ENCODE measurements at regions not wholly inside any gene's neighbourhood (a gene's known extent, or its start where the extent isn't known, plus 50 kb on each side); places are given as distances from the start of the nearest gene placed in this dataset.

GRCh38 chr14:105853089-105853906 is 326.9 kb downstream of the TMEM121 start:
- no peak overlapping the region for H4K91ac ChIP-seq (replicated peaks; ENCODE audit: insufficient read length, low read length)
- H2AK5ac ChIP-seq (ENCODE audit: low read depth, low read length) = no peak overlapping the region
- no peak overlapping the region for H2BK12ac ChIP-seq (ENCODE audit: low read depth, low read length)
- no peak for FAIRE-seq
- no peak overlapping the region for H2BK20ac ChIP-seq (ENCODE audit: low read length)
- peaks cover 0 to 6% (median 0%) of the 10 kb centered on the region in 4 experiments; a peak in 2 of 8 replicates for H3K36me3 ChIP-seq (ENCODE audit: control insufficient read depth in 2 of 4, insufficient read depth in 4 of 4, low read length in 3 of 4)
- H2BK5ac ChIP-seq (ENCODE audit: low read depth, low read length) = no peak overlapping the region
- H3K18ac ChIP-seq (ENCODE audit: extremely low read depth, low read length) = no peak overlapping the region
- no peak for DNase-seq (ENCODE audit: low read depth in 1 of 2, low spot score in 2 of 2)
- H3K27me3 ChIP-seq (replicated peaks in 1 of 4; ENCODE audit: control insufficient read depth in 3 of 4, extremely low read depth in 1 of 4, insufficient read depth in 3 of 4, low read length in 3 of 4) = no peaks in the 10 kb centered on the region; a peak in 2 of 7 replicates
- no peak overlapping the region for H3K4me3 ChIP-seq (ENCODE audit: extremely low read depth in 1 of 4, insufficient read depth in 2 of 4, low read depth in 3 of 4, low read length in 4 of 4)
- H2BK120ac ChIP-seq (replicated peaks; ENCODE audit: low read depth, low read length) = no peak overlapping the region
- H4K20me1 ChIP-seq (replicated peaks in 1 of 2; ENCODE audit: control insufficient read depth in 1 of 2, insufficient read depth in 2 of 2, low read length in 2 of 2) = peaks cover 0 to 2% of the 10 kb centered on the region in 2 experiments
- H3K23me2 ChIP-seq (ENCODE audit: low read depth, low read length) = no peaks in the 10 kb centered on the region
- no peak overlapping the region for H3K27ac ChIP-seq (ENCODE audit: low read depth, low read length)
- H3K79me1 ChIP-seq (ENCODE audit: low read depth, low read length) = no peaks in the 10 kb centered on the region
- no peak overlapping the region; a peak in 1 of 7 replicates for H3K9ac ChIP-seq (replicated peaks in 1 of 4; ENCODE audit: extremely low read depth in 1 of 4, low read depth in 3 of 4, low read length in 3 of 4)
- POLR2A ChIA-PET (ENCODE audit: partially characterized antibody) = no interaction called here
- no peak overlapping the region for H4K8ac ChIP-seq (ENCODE audit: extremely low read depth, insufficient read depth, low read length)
- H3K79me2 ChIP-seq (ENCODE audit: control insufficient read depth in 1 of 2, insufficient read depth in 2 of 2, low read length in 2 of 2) = no peaks in the 10 kb centered on the region
- no peak overlapping the region for H4K5ac ChIP-seq (ENCODE audit: insufficient read length, low read depth, low read length)
- H3K4me2 ChIP-seq (ENCODE audit: insufficient read depth in 1 of 2, low read depth in 2 of 2, low read length in 2 of 2) = no peak overlapping the region
- no peak overlapping the region for H2AFZ ChIP-seq (ENCODE audit: low read length)
- H2BK15ac ChIP-seq (ENCODE audit: low read length) = no peak overlapping the region
- no peak overlapping the region for H3K23ac ChIP-seq (ENCODE audit: insufficient read length)
- 90% methylated on average over 16 of the region's 16 CpGs; no CpG with 5 or more reads in 1 of the 2 experiments for WGBS, 2 experiments (ENCODE audit: extremely low coverage in 1 of 2, insufficient coverage in 1 of 2, insufficient read length in 1 of 2, insufficient replicate concordance in 2 of 2, low coverage in 1 of 2, low lambda C conversion rate in 2 of 2, missing lambda C conversion rate in 1 of 2)
- peaks cover 71 to 95% of the 10 kb centered on the region in 2 experiments for H3K9me3 ChIP-seq (ENCODE audit: insufficient read depth in 2 of 2, low read depth in 1 of 2, low read length in 1 of 2)
- H3K4ac ChIP-seq (replicated peaks; ENCODE audit: insufficient read length, low read depth, low read length) = no peak overlapping the region
- no peak overlapping the region for H3K14ac ChIP-seq (ENCODE audit: insufficient read length)
- H3K56ac ChIP-seq (replicated peaks; ENCODE audit: insufficient read length, low read depth, low read length) = no peak overlapping the region
- no peaks in the 10 kb centered on the region for H3K4me1 ChIP-seq (replicated peaks in 1 of 4; ENCODE audit: control insufficient read depth in 3 of 4, insufficient read depth in 4 of 4, low read length in 3 of 4)
- CTCF ChIA-PET (ENCODE audit: partially characterized antibody) = no interaction called here
- TF ChIP-seq SRF (IDR thresholded peaks at IDR 0.05; ENCODE audit: low read depth, low read length) (no peak), TAF7 (optimal IDR thresholded peaks at IDR 0.05; ENCODE audit: borderline replicate concordance, low read depth, low read length) (no peak), HDAC2 (IDR thresholded peaks at IDR 0.05; ENCODE audit: borderline replicate concordance in 1 of 2, low read depth in 2 of 2, low read length in 2 of 2) (no peak), PHF8 (conservative IDR thresholded peaks at IDR 0.05; ENCODE audit: low read depth, low read length) (no peak), JUN (IDR thresholded peaks at IDR 0.05; ENCODE audit: low read depth, low read length) (no peak), EGR1 (IDR thresholded peaks at IDR 0.05; ENCODE audit: borderline replicate concordance, low read depth, low read length) (no peak), NANOG (IDR thresholded peaks at IDR 0.05; ENCODE audit: insufficient read depth, low read depth, low read length, poor library complexity, severe bottlenecking) (no peak), CTCF (IDR thresholded peaks at IDR 0.05; ENCODE audit: control extremely low read depth in 1 of 3, insufficient read depth in 1 of 3, low read depth in 1 of 3, low read length in 3 of 3) (no peak), GABPA (IDR thresholded peaks at IDR 0.05; ENCODE audit: borderline replicate concordance, insufficient read depth, low read length) (no peak), ASH2L (IDR thresholded peaks at IDR 0.05; ENCODE audit: low read length) (no peak)

Data from H1 (cell line).